ENCODE measurements at regions not wholly inside any gene's neighbourhood (a gene's known extent, or its start where the extent isn't known, plus 50 kb on each side); places are given as distances from the start of the nearest gene placed in this dataset.

GRCh38 chr1:208980605-208981004 lies 602.9 kb upstream of the CAMK1G start:
- no peak for TF ChIP-seq CTCF (IDR thresholded peaks at IDR 0.05; ENCODE audit: insufficient read depth, low read depth, low read length)
- TF ChIP-seq EZH2 (IDR thresholded peaks at IDR 0.05; ENCODE audit: insufficient read depth, low read length) = no peak
